Neural progenitor cell (in vitro differentiated cells): ENCODE measurements at regions not wholly inside any gene's neighbourhood (a gene's known extent, or its start where the extent isn't known, plus 50 kb on each side); places are given as distances from the start of the nearest gene placed in this dataset.

ENCODE experiments used
- DNase-seq: peaks from one replicate; pipeline ENCODE4 v3.0.0-alpha.2; 2016; ENCODE audit warnings: low spot score
- H2AFZ ChIP-seq: fragments of 200-600 bp; sonication (generic); replicated peaks from 2 replicates; pipeline ENCODE4 v1.6.1; 2016; ENCODE audit warnings: antibody characterized with exemption
- H3F3A ChIP-seq: fragments of 200-600 bp; sonication (generic); 2 replicates; pipeline ENCODE4 v1.6.1; 2016; ENCODE audit warnings: antibody characterized with exemption, low read depth
- H3K27ac ChIP-seq: fragments of 200-600 bp; sonication (generic); 2 replicates; pipeline ENCODE4 v1.5.1; 2016; ENCODE audit warnings: mild to moderate bottlenecking
- H3K27me3 ChIP-seq: fragments of 200-600 bp; sonication (generic); 2 replicates; pipeline ENCODE4 v1.6.1; 2016; ENCODE audit warnings: mild to moderate bottlenecking, moderate library complexity
- H3K36me3 ChIP-seq: fragments of 200-600 bp; sonication (generic); 2 replicates; pipeline ENCODE4 v1.5.1; 2016
- H3K4me1 ChIP-seq: fragments of 200-600 bp; sonication (generic); 2 replicates; pipeline ENCODE4 v1.6.1; 2016; ENCODE audit warnings: mixed run types
- H3K4me2 ChIP-seq: fragments of 200-600 bp; sonication (generic); 2 replicates; pipeline ENCODE4 v1.6.1; 2016
- H3K4me3 ChIP-seq: fragments of 200-600 bp; sonication (generic); 2 replicates; pipeline ENCODE4 v1.5.1; 2016
- H3K79me2 ChIP-seq: fragments of 200-600 bp; sonication (generic); 2 replicates; pipeline ENCODE4 v1.6.1; 2016; ENCODE audit warnings: low read depth
- H3K9ac ChIP-seq: fragments of 200-600 bp; sonication (generic); 2 replicates; pipeline ENCODE4 v1.6.1; 2016
- H3K9me3 ChIP-seq: fragments of 200-600 bp; sonication (generic); 2 replicates; pipeline ENCODE4 v1.5.1; 2016; ENCODE audit warnings: low read depth
- H4K20me1 ChIP-seq: fragments of 200-600 bp; sonication (generic); 2 replicates; pipeline ENCODE4 v1.6.1; 2016; ENCODE audit warnings: low read depth
- H3K27ac Mint-ChIP-seq: 3 replicates; pipeline ENCODE4 v1.8.0; 2021; ENCODE audit warnings: mixed read lengths
- H3K27me3 Mint-ChIP-seq: 2 replicates; pipeline ENCODE4 v1.8.0; 2022; ENCODE audit warnings: low read depth, mild to moderate bottlenecking, inconsistent platforms, moderate library complexity, mixed read lengths; ENCODE audit not compliant: insufficient read depth
- H3K36me3 Mint-ChIP-seq: 3 replicates; pipeline ENCODE4 v1.8.0; 2021; ENCODE audit warnings: mixed read lengths
- H3K4me1 Mint-ChIP-seq: 3 replicates; pipeline ENCODE4 v1.8.0; 2021; ENCODE audit warnings: mixed read lengths
- H3K4me3 Mint-ChIP-seq: 3 replicates; pipeline ENCODE4 v1.8.0; 2021; ENCODE audit warnings: mild to moderate bottlenecking, moderate library complexity, mixed read lengths
- H3K9me3 Mint-ChIP-seq: 3 replicates; pipeline ENCODE4 v1.8.0; 2020; ENCODE audit warnings: mixed read lengths
- EZH2 ChIP-seq: fragments of 200-600 bp; sonication (generic); IDR thresholded peaks from 2 replicates; pipeline ENCODE4 v1.6.1; 2017; ENCODE audit warnings: antibody characterized with exemption, mild to moderate bottlenecking, moderate library complexity
- EZH2phosphoT487 ChIP-seq: fragments of 200-600 bp; sonication (generic); IDR thresholded peaks from 2 replicates; pipeline ENCODE4 v1.6.1; 2017; ENCODE audit warnings: antibody characterized with exemption
- TF ChIP-seq, protein P1 (sequence below): fragments of 200-600 bp; sonication (generic); IDR thresholded peaks from 2 replicates; pipeline ENCODE4 v1.5.1; 2017; ENCODE audit warnings: antibody characterized with exemption, mild to moderate bottlenecking

DNA sequence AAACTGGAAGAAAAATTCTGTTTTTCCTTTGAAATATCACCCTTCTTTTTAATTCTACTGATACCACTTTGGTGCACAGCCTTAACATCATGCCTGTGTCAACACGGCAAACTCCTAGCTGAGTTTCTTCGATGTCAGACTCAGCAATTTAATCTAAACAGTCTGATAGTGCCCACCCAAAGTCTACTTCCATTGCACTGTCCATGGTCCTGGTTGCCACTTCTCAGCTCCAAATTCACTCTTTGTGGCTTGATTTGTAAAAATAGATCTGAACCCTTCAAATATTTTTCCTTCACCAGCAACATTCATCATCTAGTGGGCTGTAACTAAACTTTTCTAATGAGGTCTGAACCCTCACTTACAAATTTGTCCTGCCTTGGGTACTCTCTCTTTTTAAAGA is 107.8 kb downstream of the NUDT12 start:
- no peak overlapping the region for H2AFZ ChIP-seq
- H3F3A ChIP-seq, result no peaks in the 10 kb centered on the region
- peaks cover 9% of the 10 kb centered on the region for H3K4me1 ChIP-seq
- no peaks in the 10 kb centered on the region for H3K9me3 ChIP-seq
- no peaks in the 10 kb centered on the region for H4K20me1 ChIP-seq
- Mint-ChIP-seq H3K4me1 (peaks cover 20% of the 10 kb centered on the region), H3K36me3 (no peaks in the 10 kb centered on the region), H3K27ac (no peak overlapping the region), H3K27me3 (no peaks in the 10 kb centered on the region), H3K4me3 (no peak overlapping the region), H3K9me3 (no peaks in the 10 kb centered on the region)
- no peaks in the 10 kb centered on the region for H3K27me3 ChIP-seq
- no peaks in the 10 kb centered on the region for H3K36me3 ChIP-seq
- H3K9ac ChIP-seq, result no peak overlapping the region
- TF ChIP-seq, protein P1, sequence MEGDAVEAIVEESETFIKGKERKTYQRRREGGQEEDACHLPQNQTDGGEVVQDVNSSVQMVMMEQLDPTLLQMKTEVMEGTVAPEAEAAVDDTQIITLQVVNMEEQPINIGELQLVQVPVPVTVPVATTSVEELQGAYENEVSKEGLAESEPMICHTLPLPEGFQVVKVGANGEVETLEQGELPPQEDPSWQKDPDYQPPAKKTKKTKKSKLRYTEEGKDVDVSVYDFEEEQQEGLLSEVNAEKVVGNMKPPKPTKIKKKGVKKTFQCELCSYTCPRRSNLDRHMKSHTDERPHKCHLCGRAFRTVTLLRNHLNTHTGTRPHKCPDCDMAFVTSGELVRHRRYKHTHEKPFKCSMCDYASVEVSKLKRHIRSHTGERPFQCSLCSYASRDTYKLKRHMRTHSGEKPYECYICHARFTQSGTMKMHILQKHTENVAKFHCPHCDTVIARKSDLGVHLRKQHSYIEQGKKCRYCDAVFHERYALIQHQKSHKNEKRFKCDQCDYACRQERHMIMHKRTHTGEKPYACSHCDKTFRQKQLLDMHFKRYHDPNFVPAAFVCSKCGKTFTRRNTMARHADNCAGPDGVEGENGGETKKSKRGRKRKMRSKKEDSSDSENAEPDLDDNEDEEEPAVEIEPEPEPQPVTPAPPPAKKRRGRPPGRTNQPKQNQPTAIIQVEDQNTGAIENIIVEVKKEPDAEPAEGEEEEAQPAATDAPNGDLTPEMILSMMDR, result no peak
- TF ChIP-seq EZH2phosphoT487, result no peak
- TF ChIP-seq EZH2, result no peak
- no peak overlapping the region for H3K4me3 ChIP-seq
- H3K79me2 ChIP-seq, result no peaks in the 10 kb centered on the region
- no peak overlapping the region for H3K4me2 ChIP-seq
- no peak overlapping the region for H3K27ac ChIP-seq
- DNase-seq, result no peak

DNA sequence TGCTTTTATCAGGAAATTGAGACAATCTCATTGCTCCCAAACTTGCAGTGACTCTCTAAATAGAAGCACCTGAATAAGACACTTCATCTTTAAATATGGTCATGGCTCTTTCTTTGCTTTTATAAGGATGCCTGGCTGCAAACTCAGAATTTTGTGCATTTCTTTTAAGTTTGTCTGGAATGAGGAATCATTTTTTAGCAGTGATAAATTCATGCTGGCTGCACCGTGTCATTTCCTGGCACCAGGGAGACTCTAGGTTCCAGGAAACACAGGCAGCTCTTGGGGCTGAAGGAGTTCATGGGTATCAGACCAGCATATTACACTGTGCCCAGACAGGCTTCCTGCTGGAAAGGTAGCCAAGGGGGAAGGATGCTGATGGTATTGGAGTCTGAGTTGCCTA is 109.9 kb downstream of the NUDT12 start:
- Histone ChIP-seq H3K36me3 (no peaks in the 10 kb centered on the region), H3K79me2 (no peaks in the 10 kb centered on the region), H3F3A (no peaks in the 10 kb centered on the region), H3K27ac (no peak overlapping the region), H2AFZ (no peak overlapping the region), H3K4me2 (no peak overlapping the region), H4K20me1 (no peaks in the 10 kb centered on the region), H3K27me3 (no peaks in the 10 kb centered on the region), H3K4me3 (no peak overlapping the region), H3K9me3 (no peaks in the 10 kb centered on the region), H3K4me1 (peaks cover 9% of the 10 kb centered on the region), H3K9ac (no peak overlapping the region)
- Mint-ChIP-seq H3K4me3 (no peak overlapping the region), H3K27me3 (no peaks in the 10 kb centered on the region), H3K36me3 (no peaks in the 10 kb centered on the region), H3K27ac (no peak overlapping the region), H3K4me1 (peaks cover 20% of the 10 kb centered on the region), H3K9me3 (no peaks in the 10 kb centered on the region)
- TF ChIP-seq EZH2phosphoT487 (no peak), EZH2 (no peak)
- TF ChIP-seq, protein P1, result no peak
- DNase-seq, result no peak

- TF ChIP-seq, protein P1, result no peak
- TF ChIP-seq EZH2phosphoT487 (no peak), EZH2 (no peak)
- Histone ChIP-seq H3K79me2 (no peaks in the 10 kb centered on the region), H3K4me1 (peaks cover 9% of the 10 kb centered on the region), H3F3A (no peaks in the 10 kb centered on the region), H3K9me3 (no peaks in the 10 kb centered on the region), H3K27ac (no peak overlapping the region), H3K4me3 (no peak overlapping the region), H3K36me3 (no peaks in the 10 kb centered on the region), H3K27me3 (no peaks in the 10 kb centered on the region), H2AFZ (no peak overlapping the region), H3K4me2 (no peak overlapping the region), H4K20me1 (no peaks in the 10 kb centered on the region), H3K9ac (no peak overlapping the region)
- Mint-ChIP-seq H3K4me1 (peaks cover 20% of the 10 kb centered on the region), H3K9me3 (no peaks in the 10 kb centered on the region), H3K27me3 (no peaks in the 10 kb centered on the region), H3K4me3 (no peak overlapping the region), H3K36me3 (no peaks in the 10 kb centered on the region), H3K27ac (no peak overlapping the region)
- no peak for DNase-seq
Observed at GRCh38 chr5:103452089-103452488, 110.5 kb downstream of the NUDT12 start.

GRCh38 chr5:103451261-103451660 is 111.3 kb downstream of the NUDT12 start:
- H3K79me2 ChIP-seq, result no peaks in the 10 kb centered on the region
- TF ChIP-seq, protein P1, result no peak
- H3K27me3 ChIP-seq, result no peaks in the 10 kb centered on the region
- no peak overlapping the region for H3K4me2 ChIP-seq
- H3F3A ChIP-seq, result no peaks in the 10 kb centered on the region
- no peaks in the 10 kb centered on the region for H3K36me3 ChIP-seq
- H3K27ac Mint-ChIP-seq, result no peak overlapping the region
- no peaks in the 10 kb centered on the region for H3K36me3 Mint-ChIP-seq
- H3K4me1 ChIP-seq, result peaks cover 9% of the 10 kb centered on the region
- DNase-seq, result no peak
- no peak overlapping the region for H2AFZ ChIP-seq
- no peaks in the 10 kb centered on the region for H3K27me3 Mint-ChIP-seq
- no peak overlapping the region for H3K4me3 ChIP-seq
- peaks cover 25% of the 10 kb centered on the region for H3K4me1 Mint-ChIP-seq
- H4K20me1 ChIP-seq, result no peaks in the 10 kb centered on the region
- H3K9ac ChIP-seq, result no peak overlapping the region
- H3K4me3 Mint-ChIP-seq, result no peak overlapping the region
- H3K9me3 ChIP-seq, result no peaks in the 10 kb centered on the region
- no peaks in the 10 kb centered on the region for H3K9me3 Mint-ChIP-seq
- H3K27ac ChIP-seq, result no peak overlapping the region
